ENCODE measurements at regions not wholly inside any gene's neighbourhood (a gene's known extent, or its start where the extent isn't known, plus 50 kb on each side); places are given as distances from the start of the nearest gene placed in this dataset.

DNA sequence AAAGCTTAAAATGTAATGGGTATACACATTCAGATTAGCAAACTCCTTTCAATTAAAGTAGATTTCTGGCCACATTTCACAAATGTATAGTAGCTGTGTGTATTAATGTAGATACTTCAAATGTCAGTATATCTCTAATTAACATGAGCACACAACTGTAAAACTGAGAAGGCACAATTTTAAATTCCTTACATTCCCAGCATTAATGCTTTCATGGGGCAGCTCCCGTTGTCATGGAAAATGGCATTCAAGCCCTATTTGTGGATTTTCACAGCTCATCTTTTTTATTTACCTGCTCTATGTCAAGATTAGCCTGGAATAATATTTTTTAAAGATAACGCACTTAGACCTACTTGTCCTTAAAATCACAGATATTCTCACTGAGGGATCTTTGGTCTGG lies 113.6 kb upstream of the SOX6 start:
- TF ChIP-seq, protein P1, sequence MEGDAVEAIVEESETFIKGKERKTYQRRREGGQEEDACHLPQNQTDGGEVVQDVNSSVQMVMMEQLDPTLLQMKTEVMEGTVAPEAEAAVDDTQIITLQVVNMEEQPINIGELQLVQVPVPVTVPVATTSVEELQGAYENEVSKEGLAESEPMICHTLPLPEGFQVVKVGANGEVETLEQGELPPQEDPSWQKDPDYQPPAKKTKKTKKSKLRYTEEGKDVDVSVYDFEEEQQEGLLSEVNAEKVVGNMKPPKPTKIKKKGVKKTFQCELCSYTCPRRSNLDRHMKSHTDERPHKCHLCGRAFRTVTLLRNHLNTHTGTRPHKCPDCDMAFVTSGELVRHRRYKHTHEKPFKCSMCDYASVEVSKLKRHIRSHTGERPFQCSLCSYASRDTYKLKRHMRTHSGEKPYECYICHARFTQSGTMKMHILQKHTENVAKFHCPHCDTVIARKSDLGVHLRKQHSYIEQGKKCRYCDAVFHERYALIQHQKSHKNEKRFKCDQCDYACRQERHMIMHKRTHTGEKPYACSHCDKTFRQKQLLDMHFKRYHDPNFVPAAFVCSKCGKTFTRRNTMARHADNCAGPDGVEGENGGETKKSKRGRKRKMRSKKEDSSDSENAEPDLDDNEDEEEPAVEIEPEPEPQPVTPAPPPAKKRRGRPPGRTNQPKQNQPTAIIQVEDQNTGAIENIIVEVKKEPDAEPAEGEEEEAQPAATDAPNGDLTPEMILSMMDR (CRISPR knock-in tag; IDR thresholded peaks at IDR 0.05): no peak
- no peak for TF ChIP-seq KLF9 (CRISPR knock-in tag; IDR thresholded peaks at IDR 0.05; ENCODE audit: low read depth)
- TF ChIP-seq HCFC1 (IDR thresholded peaks at IDR 0.05; ENCODE audit: low read depth, low read length): no peak
- TF ChIP-seq STAG1 (CRISPR knock-in tag; IDR thresholded peaks at IDR 0.05): no peak
- TF ChIP-seq SMC3 (IDR thresholded peaks at IDR 0.05; ENCODE audit: low read length): no peak
- TF ChIP-seq, protein P2, sequence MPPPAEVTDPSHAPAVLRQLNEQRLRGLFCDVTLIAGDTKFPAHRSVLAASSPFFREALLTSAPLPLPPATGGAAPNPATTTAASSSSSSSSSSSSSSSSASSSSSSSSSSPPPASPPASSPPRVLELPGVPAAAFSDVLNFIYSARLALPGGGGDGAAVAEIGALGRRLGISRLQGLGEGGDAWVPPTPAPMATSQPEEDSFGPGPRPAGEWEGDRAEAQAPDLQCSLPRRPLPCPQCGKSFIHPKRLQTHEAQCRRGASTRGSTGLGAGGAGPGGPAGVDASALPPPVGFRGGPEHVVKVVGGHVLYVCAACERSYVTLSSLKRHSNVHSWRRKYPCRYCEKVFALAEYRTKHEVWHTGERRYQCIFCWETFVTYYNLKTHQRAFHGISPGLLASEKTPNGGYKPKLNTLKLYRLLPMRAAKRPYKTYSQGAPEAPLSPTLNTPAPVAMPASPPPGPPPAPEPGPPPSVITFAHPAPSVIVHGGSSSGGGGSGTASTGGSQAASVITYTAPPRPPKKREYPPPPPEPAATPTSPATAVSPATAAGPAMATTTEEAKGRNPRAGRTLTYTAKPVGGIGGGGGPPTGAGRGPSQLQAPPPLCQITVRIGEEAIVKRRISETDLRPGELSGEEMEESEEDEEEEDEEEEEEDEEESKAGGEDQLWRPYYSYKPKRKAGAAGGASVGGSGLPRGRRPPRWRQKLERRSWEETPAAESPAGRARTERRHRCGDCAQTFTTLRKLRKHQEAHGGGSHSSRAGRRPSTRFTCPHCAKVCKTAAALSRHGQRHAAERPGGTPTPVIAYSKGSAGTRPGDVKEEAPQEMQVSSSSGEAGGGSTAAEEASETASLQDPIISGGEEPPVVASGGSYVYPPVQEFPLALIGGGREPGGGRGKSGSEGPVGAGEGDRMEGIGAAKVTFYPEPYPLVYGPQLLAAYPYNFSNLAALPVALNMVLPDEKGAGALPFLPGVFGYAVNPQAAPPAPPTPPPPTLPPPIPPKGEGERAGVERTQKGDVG (CRISPR knock-in tag; IDR thresholded peaks at IDR 0.05; ENCODE audit: borderline replicate concordance): no peak
- no peak for TF ChIP-seq DMAP1 (CRISPR knock-in tag; IDR thresholded peaks at IDR 0.05)
- no peak for TF ChIP-seq POLR2A (IDR thresholded peaks at IDR 0.05; ENCODE audit: insufficient read depth in 1 of 2, low read depth in 2 of 2, low read length in 2 of 2)
- no peak for TF ChIP-seq HOXA9 (CRISPR knock-in tag; IDR thresholded peaks at IDR 0.05; ENCODE audit: borderline replicate concordance)
- no peak for TF ChIP-seq MXI1 (IDR thresholded peaks at IDR 0.05; ENCODE audit: borderline replicate concordance, low read depth, low read length)
- TF ChIP-seq SIN3A (IDR thresholded peaks at IDR 0.05; ENCODE audit: borderline replicate concordance, low read depth, low read length): no peak
- TF ChIP-seq ARNT (IDR thresholded peaks at IDR 0.05): no peak
- no peak for TF ChIP-seq PTBP1 (IDR thresholded peaks at IDR 0.05; ENCODE audit: low read depth, low read length, poor library complexity, severe bottlenecking)
- TF ChIP-seq, protein P3, sequence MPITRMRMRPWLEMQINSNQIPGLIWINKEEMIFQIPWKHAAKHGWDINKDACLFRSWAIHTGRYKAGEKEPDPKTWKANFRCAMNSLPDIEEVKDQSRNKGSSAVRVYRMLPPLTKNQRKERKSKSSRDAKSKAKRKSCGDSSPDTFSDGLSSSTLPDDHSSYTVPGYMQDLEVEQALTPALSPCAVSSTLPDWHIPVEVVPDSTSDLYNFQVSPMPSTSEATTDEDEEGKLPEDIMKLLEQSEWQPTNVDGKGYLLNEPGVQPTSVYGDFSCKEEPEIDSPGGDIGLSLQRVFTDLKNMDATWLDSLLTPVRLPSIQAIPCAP (CRISPR knock-in tag; IDR thresholded peaks at IDR 0.05; ENCODE audit: low read depth): no peak
